HG03175 (cell line): ENCODE measurements at regions not wholly inside any gene's neighbourhood (a gene's known extent, or its start where the extent isn't known, plus 50 kb on each side); places are given as distances from the start of the nearest gene placed in this dataset.
A peak's percentile ranks its signal among the peaks of the same experiment; 100 is the strongest.
"Not testable (repeated sequence)": the region's sequence is repeated elsewhere in the genome, so short reads cannot be mapped to it uniquely, and the experiment has no call there.

Source experiments
- ATAC-seq: cut with Tn5 transposase; IDR thresholded peaks from one replicate; pipeline ENCODE4 v1.9.1; 2021; ENCODE audit warnings: mild to moderate bottlenecking, moderate library complexity; ENCODE audit not compliant: unreplicated experiment

DNA sequence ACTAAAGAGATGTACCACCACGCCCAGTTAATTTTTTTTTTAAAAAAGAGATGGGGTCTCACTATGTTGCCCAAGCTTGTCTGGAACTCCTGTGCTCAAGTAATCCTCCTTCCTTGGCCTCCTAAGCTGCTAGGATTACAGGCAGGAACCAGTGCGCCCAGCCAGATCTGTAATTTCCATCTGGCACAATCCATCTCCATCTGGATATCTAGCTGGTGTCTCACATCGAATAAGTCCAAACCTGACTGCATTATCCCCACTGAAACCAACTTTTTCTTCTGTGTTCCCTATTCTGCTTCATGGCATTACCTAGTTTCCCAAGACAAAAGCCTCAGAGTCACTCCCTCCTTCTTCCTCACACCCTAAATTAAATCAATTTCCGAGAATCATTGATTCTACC is 125.8 kb upstream of the TEX13C start:
- ATAC-seq, result no peak

DNA sequence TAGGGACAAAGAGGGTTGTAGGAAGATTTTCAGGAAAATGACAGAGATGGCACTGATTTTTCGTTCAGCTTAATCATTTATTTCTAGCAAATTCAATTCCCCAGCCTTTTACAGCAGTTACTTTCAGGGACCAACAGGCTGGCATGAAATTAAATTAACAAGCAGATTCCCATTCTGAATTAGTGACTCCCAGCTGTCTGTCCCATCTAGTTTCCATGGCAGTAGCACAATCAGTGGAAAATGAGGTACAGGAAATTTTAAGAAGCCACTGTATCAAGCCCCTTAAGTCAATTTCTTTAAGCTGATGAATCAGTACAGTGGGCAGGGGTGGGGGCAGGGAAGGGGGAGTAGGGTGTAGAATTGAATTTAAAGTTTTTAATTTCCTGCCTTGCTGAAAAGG is 121.1 kb upstream of the TEX13C start:
- ATAC-seq, result no peak

DNA sequence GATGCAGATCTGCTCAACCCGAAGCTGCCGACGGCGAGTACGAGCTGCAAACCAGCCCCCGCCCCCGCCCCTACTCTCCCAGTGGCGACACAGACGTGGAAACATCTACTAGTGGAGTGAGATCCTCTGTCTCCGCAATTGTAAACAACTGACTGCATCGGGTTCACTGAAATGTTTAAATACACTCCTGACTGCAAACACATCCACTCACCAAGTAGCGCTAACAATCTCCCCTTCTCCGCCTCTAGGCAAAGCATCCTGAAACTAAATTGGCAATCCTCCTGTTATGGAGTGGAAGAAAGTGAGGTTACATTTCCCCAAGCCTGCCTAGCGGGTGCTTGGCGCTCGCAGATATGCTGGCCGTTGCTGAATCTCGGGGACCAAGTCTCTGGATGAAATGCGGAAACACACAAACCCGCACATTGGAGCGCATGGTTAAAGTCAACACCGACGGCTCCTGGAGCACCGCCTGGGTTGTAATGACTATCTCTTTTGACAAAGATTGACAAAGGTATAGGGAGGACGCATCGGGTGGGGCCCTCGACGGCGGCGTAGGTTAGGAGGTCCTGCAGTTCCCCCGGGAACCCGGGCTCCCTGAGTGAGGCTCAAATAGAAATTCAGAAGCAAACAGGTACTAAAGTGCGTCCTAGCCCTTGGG is 117.0 kb upstream of the TEX13C start:
- ATAC-seq, result no peak

DNA sequence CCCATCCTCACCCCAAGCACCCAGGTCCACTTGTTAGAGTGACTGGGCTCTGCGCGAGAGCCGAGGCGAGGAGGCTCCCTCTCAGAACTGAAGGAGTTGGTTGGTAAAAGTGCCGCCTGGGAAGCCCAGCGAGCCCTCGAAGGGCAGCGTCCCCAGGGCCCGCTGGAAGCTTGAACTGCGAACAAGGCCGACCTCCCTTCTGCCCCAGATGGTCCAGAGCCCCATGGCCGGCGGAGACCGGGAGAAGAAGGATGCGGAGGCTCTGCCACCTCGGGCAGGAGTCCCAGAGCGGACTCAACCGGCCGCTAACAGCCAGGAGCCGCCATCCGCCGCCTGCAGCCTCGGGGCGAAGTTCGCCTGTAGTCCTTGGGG is 116.3 kb upstream of the TEX13C start:
- no peak for ATAC-seq

GRCh38 chrX:125203737-125204578 is 115.7 kb upstream of the TEX13C start:
- no peak for ATAC-seq

DNA sequence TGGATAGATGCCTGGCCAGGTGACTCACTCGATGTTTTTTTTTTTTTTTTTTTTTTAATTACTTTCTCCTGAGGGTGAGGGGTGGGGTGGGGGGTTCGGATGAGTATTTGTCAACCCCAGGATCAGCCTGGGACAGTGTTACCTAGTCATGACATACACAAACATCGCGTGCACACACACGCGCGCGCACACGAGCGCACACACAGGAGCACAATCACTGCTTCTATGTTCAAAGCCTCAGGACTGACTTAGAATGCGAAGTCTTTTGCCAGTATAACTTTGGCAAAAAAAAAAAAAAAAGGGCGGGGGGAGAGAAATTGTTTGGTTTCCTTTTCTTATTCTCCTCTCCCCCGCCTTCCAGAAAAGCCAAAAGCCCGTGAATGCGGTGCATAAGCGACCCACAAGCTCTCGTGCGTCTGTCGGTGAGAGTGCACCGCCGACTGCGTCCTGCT is 115.0 kb upstream of the TEX13C start:
- no peak for ATAC-seq

DNA sequence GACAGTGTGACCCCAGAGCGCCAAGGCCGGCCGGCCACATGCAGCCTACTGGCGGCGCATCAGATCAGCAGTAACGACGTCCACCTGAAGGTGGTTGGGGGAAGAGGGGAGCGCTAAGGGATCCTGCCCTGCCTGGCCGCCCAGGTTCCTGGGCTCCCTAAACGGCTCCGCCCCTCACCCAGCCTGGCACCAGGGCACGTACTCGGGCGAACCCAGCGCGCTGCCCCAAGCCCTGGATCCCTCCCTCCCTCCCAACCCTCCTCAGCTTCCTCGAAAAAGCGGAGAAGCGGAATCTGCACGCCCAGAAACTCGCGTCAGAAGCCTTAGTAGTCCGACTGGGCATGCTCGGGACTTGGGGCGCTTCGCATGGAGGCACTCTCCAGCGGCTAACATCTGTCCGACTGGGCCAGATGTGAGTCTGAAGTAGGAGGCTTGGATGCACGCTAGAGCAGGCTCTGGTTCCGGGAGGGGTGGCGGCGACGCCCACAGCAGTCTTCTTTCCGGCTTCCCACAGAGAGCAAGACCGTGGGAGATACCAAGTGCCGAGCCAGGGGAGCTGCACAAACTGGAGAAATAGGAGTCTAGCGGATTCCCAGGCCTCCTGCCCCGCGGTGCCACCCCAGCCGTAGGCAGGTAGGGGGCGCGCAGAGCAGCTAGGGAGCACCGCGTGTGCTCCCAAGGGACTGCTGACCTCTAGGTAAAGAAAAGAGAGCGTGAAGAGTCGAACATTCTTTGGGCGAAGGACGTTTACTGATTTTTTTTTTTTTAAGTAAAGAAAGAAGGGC is 114.3 kb upstream of the TEX13C start:
- peak; percentile 51 for ATAC-seq

- no peak for ATAC-seq
These were observed 113.6 kb upstream of the TEX13C start for GRCh38 chrX:125205918-125206665.

DNA sequence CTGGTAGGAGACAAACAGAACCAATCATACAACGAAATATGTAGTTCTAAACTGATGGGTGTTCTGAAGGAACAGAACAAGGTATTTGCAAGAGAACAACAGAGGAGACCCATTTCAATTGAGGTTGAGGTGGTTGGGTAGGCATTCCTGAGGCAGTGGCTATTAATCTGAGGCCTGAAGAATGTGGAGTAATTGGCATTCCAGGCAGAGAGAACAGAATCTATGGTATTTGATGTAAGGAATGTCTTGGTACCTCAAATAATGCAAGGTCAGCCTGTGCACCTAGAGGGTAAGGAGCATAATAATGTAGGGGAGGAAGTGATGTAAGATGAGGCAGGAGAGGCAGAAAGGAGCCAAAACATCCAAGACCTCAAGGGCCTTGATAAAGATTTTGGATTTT is 109.5 kb upstream of the TEX13C start:
- ATAC-seq, result no peak

DNA sequence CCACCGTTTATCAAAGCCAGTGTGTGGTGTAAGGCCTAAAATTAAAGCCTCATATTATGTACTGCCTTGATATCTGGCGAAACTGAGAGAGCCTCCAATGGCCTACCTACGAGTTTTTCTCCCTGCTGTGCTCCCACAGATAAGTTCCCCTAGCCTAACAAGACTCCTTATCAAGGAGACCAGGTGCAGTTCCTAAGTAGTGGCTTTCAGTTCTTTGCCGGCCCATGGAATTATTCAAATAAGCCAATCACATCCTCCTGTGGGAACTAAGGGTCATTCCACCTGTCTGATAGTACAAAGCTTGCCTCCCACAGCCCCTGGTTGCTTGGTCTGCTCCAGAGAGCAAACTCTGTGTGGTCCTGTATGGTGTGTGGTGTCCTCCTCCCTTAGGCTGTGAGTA is 99.8 kb upstream of the TEX13C start:
- no peak for ATAC-seq

GRCh38 chrX:125236955-125237354 is 82.7 kb upstream of the TEX13C start:
- ATAC-seq, result no peak

- no peak for ATAC-seq
These were observed 70.7 kb upstream of the TEX13C start for GRCh38 chrX:125248931-125249330.

GRCh38 chrX:125255759-125256158 is 63.9 kb upstream of the TEX13C start:
- not testable (repeated sequence) for ATAC-seq

DNA sequence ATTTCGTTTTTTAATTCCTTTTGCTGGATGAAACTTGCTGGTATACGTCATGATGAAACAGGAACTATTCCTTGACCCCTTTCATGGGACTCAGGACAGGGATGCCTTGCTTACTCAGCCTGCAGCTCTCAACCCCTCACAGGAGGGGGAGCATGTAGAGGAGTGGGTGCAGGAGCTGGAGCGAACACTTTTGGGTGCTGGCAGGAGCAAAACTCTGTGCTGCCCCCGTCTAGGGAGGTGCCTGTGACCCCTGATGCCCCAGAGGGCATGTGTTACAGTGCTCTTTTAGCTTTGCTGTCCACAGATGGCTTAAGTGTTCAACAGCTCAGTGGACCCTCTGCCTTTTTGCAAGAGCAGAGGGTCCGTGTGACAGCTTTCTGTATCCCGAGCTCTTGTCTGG is 56.8 kb upstream of the TEX13C start:
- no peak for ATAC-seq

GRCh38 chrX:125266153-125266660 is 53.5 kb upstream of the TEX13C start:
- no peak for ATAC-seq
